Keratinocyte (primary cell): ENCODE measurements at regions not wholly inside any gene's neighbourhood (a gene's known extent, or its start where the extent isn't known, plus 50 kb on each side); places are given as distances from the start of the nearest gene placed in this dataset.

Source experiments
- CTCF ChIP-seq, 3 experiments: IDR thresholded peaks in 1 of 3; conservative IDR thresholded peaks in 1 of 3; optimal IDR thresholded peaks in 1 of 3; 2 replicates in 2 of 3; 3 replicates in 1 of 3; pipeline versions ENCODE3 to v1.5.1; 2011; ENCODE audit warnings: low read length in 3 of 3, mild to moderate bottlenecking in 3 of 3, moderate library complexity in 2 of 3, control low read depth in 1 of 3, inconsistent platforms in 1 of 3; ENCODE audit not compliant: insufficient read depth in 2 of 3; ENCODE audit errors: extremely low read depth in 1 of 3
- EZH2 ChIP-seq: IDR thresholded peaks from one replicate; pipeline ENCODE4 v1.6.1; 2012; ENCODE audit warnings: inconsistent platforms, mild to moderate bottlenecking, low read length, moderate library complexity

DNA sequence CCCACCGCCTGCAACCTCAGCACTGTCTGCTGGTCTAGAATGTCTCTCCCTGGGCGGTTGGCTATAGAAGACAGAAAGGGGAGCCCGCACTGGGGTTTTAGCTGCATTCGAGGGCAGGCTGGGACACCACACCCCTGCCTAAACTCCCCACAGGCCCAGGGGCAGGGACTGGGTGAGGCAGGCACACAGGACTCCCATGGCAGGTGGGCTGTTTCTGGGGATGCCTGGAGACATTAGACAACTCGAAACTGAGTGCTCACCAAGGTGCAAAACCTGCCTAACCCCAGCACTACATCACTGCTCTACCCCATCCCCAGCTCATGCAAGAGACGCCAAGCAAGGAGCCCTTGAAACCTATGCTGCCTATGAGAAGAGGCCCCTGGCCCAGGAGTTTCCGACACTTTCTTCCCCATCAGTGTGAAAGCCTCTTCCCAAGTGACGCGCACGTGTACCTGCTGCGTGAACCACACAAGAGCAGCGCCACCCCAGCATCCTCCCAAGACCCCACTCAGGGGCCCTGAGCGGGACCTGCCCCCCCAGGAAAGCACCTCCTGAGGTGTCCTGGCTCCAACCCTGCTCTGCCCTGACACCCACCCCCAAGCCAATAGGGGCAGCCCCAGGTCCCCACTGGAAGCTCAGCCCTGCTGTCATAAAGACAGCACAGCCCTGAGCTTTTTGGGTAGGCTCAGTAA lies 121.2 kb downstream of the TUBA3C start:
- TF ChIP-seq CTCF (optimal IDR thresholded peaks at IDR 0.05 in 1 of 3, IDR thresholded peaks at IDR 0.05 in 1 of 3, conservative IDR thresholded peaks at IDR 0.05 in 1 of 3; ENCODE audit: extremely low read depth in 1 of 3, insufficient read depth in 2 of 3, low read length in 3 of 3) (no peak), EZH2 (no peak)
